Dermis microvascular lymphatic vessel endothelial cell (primary cell): ENCODE measurements at regions not wholly inside any gene's neighbourhood (a gene's known extent, or its start where the extent isn't known, plus 50 kb on each side); places are given as distances from the start of the nearest gene placed in this dataset.
"Not testable (repeated sequence)": the region's sequence is repeated elsewhere in the genome, so short reads cannot be mapped to it uniquely, and the experiment has no call there.

Experiments
- DNase-seq, 2 donors: peaks; one replicate each; pipeline versions ENCODE4 v3.0.0 to v3.0.0-alpha.2; 2010; ENCODE audit warnings: low read depth in 2 of 2

DNA sequence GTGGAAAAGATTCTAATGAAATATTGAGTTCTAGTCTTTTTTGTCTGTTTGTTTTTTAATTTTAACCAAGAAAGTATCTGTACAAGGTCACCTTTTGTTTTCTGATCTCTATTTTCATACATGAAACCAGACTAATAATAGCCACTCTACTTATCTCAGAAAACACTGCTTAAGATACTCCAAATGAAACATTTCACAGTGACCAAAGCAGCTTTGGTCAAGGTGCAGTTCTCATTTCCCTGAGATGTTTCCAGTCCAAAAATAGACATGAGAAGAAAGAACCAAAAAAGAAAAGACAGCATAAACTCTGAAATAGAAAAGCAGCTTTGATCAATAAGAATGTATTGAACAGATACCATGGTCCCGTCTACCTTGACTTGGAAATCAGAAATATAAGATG is 782.8 kb downstream of the RAB28 start:
- DNase-seq, result no peak

DNA sequence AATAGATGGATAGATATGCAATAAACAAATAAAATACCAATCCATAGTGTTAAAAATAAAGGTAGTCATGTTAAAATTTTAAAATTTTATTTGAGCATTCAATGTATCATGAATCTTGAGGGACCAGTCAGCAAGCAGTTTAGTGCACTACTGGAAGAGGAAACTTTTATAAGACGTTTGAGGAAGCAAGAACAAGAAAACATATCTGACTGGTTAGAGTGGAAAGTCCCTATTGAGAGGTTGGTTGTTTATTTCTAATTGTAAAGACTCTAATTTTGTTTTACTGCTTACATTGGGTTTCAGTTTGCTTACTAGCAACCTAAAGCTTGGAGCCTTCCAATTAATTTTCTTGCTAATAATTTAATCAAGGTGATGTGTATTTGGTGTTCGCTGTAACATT is 786.2 kb downstream of the RAB28 start:
- DNase-seq, result no peak

DNA sequence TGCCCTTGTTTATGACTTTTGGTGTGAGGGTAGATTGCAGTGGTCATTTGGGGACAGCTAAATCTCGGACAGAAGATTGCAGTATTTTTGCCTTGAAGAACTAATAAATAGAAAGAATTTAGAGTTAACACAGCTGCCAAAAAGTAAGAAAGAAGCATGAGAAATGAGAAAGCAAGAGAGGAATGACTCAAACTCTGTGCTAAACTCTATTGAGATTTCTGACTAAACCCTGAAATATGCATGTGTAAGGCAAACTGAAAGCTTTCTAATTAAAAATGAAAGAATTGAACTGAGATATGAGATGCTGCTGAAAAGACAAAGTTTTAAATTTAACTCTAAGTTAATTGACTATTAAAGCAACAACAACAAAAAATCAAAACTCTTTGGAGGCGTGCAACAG is 791.3 kb downstream of the RAB28 start:
- no peak for DNase-seq

DNA sequence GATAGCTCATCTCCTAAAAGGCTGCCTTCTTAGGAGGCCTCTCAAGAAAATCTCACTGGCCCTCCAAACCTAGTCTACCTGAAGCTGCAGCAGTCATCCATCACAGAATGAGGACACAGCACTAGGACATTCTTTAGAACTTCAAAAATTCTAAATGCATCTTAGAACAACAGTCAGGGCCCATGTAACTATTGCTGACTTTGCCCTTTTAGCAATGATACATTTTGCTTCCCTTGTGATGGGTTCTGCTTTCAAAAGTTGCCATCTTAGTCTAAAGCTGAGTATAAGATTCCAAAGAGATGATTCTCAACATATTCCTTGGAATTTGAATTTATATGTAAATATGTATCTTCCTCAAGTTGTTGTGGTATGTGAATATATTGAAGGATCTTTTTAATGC is 793.0 kb downstream of the RAB28 start:
- DNase-seq, result no peak

DNA sequence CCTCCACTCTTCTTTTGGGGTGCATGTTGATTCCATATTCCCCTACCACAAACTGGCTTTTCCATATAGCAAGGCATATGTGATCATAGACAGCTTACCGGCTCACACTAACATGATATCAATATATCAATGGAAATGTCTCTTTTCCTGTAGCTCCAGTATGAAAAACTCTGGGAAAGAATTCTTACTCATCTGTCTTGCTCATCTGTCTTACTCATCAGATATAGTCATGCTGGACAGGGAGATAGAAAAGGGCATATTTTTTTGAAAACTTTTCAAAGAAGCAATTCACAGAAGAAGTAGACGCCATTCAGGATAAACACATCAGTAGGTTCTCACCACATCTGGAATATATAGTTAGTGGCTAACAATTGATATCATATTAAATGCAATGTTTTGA is 794.7 kb downstream of the RAB28 start:
- no peak for DNase-seq

DNA sequence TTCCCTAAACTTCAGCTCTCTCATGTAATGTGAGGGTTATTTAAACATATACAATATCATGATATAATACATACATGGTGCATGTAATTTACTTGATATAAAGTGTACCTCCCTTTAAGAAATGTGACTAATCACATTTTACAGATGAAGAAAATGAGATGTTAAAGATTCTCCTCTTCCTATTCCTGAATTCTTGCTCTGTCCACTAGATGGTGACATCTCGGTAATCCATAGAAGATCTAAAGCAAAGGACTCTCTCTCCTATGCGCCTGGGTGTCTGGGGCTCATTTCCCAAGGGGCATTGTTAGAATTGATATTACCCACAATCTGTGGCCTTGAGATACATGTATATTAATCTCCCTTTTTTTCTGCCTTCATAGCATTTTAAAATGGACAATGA is 804.9 kb downstream of the RAB28 start:
- DNase-seq, result no peak

DNA sequence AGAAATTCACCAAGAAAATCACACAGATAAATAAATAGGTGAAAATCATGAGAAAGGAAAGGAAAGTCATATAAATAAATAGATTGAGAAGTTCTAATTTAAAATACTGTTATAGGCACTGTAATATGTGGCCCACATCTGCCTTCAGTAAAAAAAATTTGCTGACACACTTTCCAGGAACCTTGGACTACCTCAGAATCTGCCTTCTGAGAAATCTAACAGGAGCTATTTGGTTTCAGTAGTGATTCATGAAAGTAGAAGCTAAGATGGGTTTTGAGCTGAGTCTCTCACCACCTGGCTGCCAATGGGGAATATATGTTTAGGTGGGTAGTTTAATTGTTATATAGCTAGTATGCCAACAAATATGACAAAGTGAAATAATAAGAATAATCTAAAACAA is 810.0 kb downstream of the RAB28 start:
- DNase-seq, result no peak

DNA sequence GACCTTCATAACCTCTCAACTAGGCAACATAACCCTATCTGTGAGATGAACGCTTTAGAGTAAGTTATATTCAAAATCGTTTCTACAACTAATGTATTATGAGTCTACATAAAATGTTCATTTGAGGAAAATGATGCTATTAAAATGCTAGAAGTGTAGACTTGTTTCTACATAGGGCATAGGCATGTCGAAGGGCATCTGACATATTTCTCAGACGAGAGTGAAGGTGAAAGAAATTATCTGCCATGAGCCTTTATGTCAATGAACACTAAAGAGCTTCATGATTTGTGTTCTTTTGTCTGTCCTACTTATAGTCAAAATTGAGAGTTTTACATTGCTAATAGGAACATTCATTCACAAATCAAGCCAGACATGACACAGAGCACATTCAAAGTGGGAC is 811.8 kb downstream of the RAB28 start:
- DNase-seq, result no peak

DNA sequence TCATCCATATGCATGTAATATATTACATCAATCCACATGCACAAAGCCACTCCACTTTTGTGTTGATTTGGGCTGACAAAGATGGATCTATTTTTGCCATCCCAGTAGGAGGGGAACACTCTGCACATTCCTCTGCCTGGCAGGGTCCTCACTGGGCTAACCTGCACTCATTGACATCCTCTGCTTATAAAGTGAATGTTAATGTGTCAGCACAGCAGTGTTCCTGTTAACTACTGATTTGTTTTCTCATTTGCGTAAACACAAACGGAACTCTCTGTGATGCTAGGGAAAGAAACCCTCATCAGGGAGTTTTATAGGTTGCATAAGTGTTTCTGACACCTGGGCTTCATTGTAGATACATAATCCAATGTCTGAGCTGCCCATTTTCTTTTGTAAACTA is 826.0 kb downstream of the RAB28 start:
- no peak for DNase-seq

DNA sequence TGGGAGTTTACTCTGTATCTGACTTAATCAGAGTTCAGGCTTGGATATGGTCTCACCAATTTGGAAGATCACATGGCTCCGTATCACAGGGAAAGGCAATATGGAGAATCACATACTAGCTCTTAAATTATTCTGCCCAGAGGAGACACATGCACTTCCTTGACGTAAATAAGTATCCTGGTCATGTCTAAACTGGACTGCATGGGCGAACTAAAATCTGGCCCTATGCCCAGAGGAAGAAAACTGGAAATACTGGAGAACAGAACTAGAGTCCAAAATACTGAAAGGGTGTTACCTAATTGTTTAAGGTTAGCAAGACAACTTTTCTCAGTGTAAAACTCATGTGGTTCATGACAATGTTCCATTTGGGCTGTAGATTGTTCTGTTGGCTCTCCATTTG is 832.3 kb downstream of the RAB28 start:
- DNase-seq, result no peak

DNA sequence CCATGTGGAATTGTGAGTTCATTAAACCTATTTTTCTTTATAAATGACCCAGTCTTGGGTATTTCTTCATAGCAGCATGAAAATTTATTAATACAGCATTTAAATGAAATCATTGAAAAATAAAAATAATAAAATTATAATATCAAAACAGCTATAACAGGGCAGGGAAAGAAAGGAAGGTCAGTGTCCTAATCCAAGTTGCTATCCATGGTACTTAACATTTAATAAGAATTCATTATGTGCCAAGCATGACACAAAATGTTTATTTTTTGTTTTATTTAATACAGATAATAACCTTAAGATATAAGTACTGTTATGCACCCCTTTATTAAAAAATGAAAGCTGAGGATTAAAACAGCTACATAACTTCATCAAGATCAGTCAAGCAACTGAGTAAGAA is 838.4 kb downstream of the RAB28 start:
- no peak for DNase-seq

DNA sequence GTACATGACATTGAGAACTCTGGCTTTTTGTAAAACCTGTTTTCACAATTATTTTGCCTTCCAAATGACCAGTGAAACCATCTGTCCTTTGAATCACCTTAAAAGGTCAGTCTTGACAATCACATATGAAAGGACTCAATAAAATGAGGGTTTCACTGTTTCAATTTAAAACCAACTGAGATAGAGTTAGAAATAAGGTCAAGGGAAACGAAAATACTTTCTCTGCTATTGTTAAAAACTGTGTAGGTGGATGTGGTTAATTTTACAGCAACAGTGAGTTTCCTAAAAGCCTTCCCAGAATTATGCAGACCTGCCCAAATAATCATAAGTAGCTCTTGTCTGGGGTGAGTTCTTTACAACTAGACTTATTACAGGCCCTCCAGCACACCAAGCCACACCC is 839.9 kb downstream of the RAB28 start:
- DNase-seq, result no peak

DNA sequence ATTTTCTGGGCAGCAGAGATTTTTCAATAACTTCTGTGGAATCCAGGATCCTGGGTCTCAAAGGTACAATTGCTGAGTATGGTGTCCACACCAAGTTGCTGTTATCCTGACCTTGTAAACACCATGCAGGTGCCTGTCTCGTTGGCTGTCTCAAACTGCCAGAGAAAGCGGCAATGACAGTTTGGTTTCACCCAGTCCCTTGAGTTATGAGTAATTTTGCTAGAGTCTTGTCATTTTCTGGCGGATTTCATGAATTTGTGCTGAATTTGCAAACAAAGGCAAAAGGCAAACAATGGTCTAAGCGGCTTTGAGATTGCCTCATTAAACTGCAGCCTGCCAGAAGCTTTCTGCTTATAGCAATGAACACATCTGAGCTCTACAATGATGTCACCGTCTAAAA is 847.9 kb downstream of the RAB28 start:
- DNase-seq, result no peak

DNA sequence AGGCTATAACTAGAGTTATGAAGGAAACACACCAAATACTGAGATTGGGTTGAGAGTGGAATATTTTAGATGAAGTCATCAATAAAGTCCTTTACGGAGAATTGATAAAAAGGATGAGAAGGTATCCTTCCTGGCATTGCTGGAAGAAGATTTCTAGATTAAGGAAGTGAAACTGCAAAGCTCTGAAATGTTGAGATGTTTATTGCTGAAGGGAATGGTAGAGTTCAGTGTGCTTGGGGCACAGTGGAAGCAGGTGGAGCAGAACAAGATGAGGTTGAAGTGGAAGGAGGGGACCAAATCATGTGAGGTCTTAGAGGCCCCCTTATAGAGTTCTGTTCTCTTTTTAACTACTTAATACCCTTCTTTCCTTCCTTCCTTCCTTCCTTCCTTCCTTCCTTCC is 848.5 kb downstream of the RAB28 start:
- no peak for DNase-seq

DNA sequence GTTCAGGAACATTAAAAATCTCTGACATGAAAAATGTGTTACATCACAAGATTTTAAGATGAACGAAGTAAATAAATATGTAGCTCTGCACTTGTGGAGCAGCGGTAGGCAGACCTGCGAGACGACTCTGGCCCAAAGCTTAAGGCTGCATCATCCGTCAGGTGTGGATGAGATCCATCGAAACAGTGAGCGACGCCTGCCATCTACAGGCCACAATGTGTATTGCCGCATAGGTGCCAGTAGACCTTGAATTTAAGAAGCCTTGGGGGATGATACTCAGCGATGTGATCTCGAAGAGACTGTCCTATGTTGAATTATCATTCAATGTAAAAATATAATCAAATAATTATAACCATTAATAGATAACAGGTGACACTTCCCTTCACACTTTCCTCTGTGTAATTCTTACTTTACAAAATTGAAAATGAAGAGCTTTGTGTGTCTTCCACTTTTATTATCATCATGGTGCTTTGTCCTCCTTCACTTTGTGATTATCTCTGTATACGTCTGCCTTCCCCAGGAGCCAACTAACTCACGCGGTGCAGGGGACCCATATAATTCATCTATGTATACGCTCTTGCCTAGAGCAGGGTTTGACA is 851.0 kb downstream of the RAB28 start:
- peak; percentile 63 to 73 for DNase-seq

DNA sequence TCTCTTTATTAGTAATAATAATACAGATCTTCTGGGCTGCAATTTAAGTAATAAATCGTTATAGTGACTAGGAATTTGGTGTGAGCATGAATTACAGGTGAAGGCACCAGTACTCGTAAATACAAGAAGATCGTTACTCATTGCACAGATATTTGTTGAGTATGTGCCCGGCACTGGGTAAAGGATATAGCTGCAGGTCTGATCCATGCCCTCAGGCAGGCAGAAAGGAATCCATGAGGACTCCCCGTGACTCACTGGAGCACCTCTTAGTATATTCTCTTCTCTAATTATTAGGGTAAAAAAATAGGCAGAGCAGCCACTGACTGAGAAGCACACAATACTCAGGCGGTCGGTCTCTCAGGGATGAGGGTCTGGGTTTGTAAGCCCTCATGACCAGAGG is 868.3 kb downstream of the RAB28 start:
- no peak for DNase-seq

DNA sequence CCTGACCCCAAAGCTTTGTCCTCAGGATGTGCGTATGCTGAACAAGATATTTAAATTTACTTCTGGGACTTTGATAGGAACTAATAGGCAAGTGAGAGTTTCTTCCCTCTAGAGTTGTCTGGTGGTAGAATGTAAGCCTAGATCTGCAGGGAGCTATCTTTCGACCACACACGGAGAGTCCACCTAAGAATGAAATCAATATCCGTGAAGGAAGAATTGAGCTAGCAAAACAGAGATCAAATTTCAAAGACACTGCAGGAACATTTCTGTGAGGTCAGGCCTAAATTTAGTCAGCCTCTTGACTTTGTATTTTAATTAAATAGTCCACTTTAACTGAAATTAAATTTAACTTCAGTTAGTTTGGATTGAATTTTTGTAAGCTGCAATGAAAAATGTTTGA is 871.3 kb downstream of the RAB28 start:
- DNase-seq, result no peak

DNA sequence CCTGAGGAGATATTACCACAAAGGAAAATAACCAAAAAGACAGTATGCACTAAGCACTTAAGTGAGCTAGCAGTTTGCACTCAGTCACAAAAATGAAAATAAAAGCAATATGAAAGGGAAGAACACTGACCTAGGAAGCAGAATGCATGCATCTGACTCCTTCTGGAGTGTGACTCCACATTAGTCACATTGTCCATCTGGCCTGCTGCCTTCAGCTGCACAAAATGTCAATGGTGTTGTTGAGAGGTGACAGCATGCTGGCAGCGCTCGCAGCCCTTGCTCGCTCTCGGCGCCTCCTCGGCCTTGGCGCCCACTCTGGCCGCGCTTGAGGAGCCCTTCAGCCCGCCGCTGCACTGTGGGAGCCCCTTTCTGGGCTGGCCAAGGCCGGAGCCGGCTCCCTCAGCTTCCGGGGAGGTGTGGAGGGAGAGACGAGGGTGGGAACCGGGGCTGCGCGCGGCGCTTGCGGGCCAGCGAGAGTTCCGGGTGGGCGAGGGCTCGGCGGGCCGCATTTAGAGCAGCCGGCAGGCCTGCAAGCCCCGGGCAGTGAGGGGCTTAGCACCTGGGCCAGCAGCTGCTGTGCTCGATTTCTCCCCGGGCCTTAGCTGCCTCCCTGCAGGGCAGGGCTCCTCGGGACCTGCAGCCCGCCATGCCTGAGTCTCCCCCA is 874.8 kb downstream of the RAB28 start:
- not testable (repeated sequence) for DNase-seq

DNA sequence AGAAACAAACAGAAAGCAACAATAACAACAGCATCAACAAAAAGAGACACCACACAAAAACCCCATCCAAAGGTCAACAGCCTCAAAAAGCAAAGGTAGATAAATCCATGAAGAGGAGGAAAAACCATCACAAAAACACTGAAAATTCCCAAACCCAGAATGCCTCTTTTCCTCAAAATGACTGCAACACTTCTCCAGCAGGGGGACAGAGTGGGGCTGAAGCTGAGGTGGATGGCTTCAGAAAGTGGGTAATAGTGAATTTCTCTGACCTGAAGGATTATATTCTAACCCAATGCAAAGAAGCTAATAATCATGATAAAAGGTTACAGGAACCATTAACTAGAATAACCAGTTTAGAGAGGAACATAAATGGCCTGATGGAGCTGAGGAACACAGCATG is 888.2 kb downstream of the RAB28 start:
- DNase-seq, result no peak

DNA sequence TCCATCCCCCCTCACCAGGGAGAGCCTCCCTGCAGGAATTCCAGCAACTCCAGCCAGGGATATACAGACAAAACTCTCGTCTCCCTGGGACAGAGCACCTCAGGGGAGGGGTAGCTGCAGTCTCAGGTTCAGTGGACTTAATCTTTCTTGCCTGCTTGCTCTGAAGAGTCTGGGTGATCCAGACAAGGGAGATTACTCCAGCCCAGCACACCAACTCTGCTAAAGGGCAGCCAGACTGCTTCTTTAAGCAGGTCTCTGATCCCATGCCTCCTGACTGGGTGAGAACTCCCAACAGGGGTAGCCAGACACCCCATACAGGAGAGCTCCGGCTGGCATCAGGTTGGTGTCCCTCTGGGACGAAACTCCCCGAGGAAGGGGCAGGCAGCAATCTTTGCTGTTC is 888.7 kb downstream of the RAB28 start:
- no peak for DNase-seq

DNA sequence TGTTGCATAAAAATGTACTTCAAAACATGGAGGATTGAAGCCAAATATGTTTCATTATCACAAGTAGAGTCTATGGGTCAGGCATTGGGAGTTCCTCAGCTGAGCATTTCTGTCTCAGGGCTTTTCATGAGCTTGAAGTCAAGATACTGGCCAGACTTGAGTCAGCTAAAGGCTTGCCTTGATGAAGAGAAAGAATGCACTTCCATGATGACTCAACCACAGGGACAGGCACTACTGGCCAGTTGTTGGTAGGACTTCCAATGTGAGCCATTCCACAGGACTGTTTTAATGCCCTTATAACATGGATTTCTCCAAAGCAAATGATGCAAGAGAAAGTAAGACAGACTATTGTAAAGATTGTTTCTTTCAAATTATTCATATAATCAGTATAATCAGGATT is 895.6 kb downstream of the RAB28 start:
- no peak for DNase-seq

DNA sequence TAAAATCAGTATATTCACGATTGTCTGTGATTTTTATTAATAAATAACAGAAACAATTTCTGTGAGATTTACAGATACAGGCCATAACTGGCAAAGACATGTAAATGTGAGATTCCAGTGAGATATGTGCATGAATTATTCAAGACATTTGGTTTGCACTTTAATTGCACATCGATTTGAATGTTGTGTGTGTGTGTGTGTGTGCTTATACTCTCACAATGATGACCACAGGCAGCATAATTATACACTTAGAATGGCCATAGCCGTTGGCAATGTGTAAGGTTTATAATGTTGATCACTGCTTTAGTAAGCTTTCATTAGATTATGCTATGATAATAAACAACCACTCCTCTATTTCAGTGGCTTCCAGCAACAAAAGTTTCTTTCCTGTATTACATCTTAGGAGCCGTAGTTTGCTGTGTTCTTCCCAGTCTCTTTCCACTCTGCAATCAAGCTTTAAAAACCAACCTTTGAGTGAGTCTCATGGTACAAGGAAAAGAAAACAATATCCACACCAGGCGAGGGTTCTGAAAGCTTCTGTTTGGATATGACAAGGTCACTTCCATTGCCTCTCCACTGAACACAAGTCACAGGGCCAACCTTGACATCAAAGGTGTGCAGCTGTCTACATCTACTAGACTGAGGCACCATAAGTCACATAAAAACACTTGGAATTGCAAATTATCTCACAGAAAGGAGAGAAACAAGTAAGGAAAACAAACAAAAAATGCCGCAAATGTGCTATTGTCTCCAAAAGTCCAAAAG is 897.7 kb downstream of the RAB28 start:
- DNase-seq, result no peak
